ENCODE measurements at regions not wholly inside any gene's neighbourhood (a gene's known extent, or its start where the extent isn't known, plus 50 kb on each side); places are given as distances from the start of the nearest gene placed in this dataset.

GRCh38 chr4:1567808-1568581 is 116.1 kb downstream of the FAM53A start (continued):
- TF ChIP-seq THRB (CRISPR knock-in tag; conservative IDR thresholded peaks at IDR 0.05) (no peak), STAG1 (CRISPR knock-in tag; IDR thresholded peaks at IDR 0.05; ENCODE audit: borderline replicate concordance) (no peak), ATF3 (IDR thresholded peaks at IDR 0.05) (no peak), ATF3 (CRISPR knock-in tag; conservative IDR thresholded peaks at IDR 0.05) (no peak), SMAD1 (IDR thresholded peaks at IDR 0.05; ENCODE audit: low read depth, low read length, partially characterized antibody) (no peak), ADNP (tag; IDR thresholded peaks at IDR 0.05) (peak; percentile 85), ZFX (CRISPR knock-in tag; IDR thresholded peaks at IDR 0.05) (peak; percentile 76), ELF1 (tag; IDR thresholded peaks at IDR 0.05) (no peak), GTF2A2 (tag; IDR thresholded peaks at IDR 0.05) (no peak), ETV6 (IDR thresholded peaks at IDR 0.05; ENCODE audit: borderline replicate concordance in 1 of 2, low read depth in 2 of 2, low read length in 1 of 2) (no peak), ETV6 (CRISPR knock-in tag; IDR thresholded peaks at IDR 0.05; ENCODE audit: borderline replicate concordance) (no peak), MIER1 (IDR thresholded peaks at IDR 0.05; ENCODE audit: low read depth) (no peak), EHMT2 (IDR thresholded peaks at IDR 0.05) (no peak), DPF2 (IDR thresholded peaks at IDR 0.05) (no peak), CLOCK (CRISPR knock-in tag; IDR thresholded peaks at IDR 0.05; ENCODE audit: borderline replicate concordance) (no peak), GABPB2 (CRISPR knock-in tag; conservative IDR thresholded peaks at IDR 0.05) (no peak), ZNF263 (CRISPR knock-in tag; IDR thresholded peaks at IDR 0.05; ENCODE audit: borderline replicate concordance) (no peak)

All from K562 (cell line).